Vagina (tissue), 2 donors: ENCODE measurements at regions not wholly inside any gene's neighbourhood (a gene's known extent, or its start where the extent isn't known, plus 50 kb on each side); places are given as distances from the start of the nearest gene placed in this dataset.

ENCODE experiments used
- CTCF ChIP-seq, 3 experiments: fragments of 450-650 bp in 2 of 3; fragments of 200-600 bp in 1 of 3; sonication (generic) in 1 of 3; IDR thresholded peaks; one replicate each; pipeline ENCODE4 v1.5.1; 2017 to 2019; ENCODE audit warnings: antibody characterized with exemption in 3 of 3, mild to moderate bottlenecking in 2 of 3, moderate library complexity in 2 of 3
- POLR2A ChIP-seq, 2 donors: fragments of 450-650 bp; IDR thresholded peaks; one replicate each; pipeline ENCODE4 v1.6.1; 2017; ENCODE audit warnings: antibody characterized with exemption in 2 of 2, mild to moderate bottlenecking in 2 of 2, moderate library complexity in 2 of 2

DNA sequence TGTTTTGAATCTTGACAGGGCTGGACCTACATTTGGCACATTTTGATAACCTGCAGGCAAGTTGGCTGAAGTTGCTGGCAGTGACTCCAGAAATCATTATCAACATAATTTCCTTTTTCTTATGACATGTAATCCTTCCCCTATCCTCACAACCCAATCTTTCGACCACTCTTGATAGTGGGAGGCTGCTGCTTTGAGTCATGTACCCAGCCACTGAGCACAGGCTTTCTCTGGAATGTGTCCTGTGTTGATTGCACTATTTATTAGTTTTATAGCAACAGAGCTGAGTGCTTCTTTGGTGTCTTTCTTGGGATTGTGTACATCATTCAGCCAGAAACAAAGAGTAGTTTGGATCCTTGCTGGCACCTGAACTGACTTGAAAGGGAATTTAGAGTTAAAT, 183.1 kb upstream of the LEF1 start:
- no peak for TF ChIP-seq POLR2A (IDR thresholded peaks at IDR 0.05)
- TF ChIP-seq CTCF (IDR thresholded peaks at IDR 0.05): no peak
